ENCODE measurements at regions not wholly inside any gene's neighbourhood (a gene's known extent, or its start where the extent isn't known, plus 50 kb on each side); places are given as distances from the start of the nearest gene placed in this dataset.
"Not testable (repeated sequence)": the region's sequence is repeated elsewhere in the genome, so short reads cannot be mapped to it uniquely, and the experiment has no call there.

DNA sequence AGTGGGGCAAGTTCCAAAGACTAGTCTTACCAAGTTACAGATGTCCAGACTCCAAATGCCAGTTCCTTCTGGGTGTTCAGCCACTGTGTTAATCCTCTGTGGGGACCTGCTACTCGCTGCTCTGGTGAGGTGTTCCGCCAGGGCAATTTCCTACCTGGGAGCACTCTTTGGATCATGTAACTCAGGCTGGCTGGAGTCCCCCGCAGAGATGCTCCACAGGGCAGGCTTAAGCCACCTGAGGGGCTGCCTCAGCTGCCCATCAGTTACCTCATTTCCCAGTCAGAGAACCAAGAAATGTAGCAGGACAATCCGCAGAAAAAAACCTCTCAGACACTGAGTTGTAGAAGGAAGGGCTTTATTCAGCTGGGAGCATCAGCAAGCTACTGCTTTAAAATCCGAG is 133.8 kb downstream of the ZNF737 start:
- H3K4me3 ChIP-seq, result no peak overlapping the region
- H3K27ac ChIP-seq, result no peak overlapping the region
- no peak for ATAC-seq (replicated peaks in 6 of 8)
- in situ Hi-C loops (cut with MboI; ENCODE audit: low pct_unique_long_range_greater_than_20kb in 2 of 9, low sequenced_read_pairs in 9 of 9, unreplicated experiment in 9 of 9), result no loop called here
- H3K4me1 ChIP-seq (replicated peaks in 1 of 2), result no peaks in the 10 kb centered on the region
- WGBS, 10 experiments, result 0 to 100% (median 75%) methylated on average over 1 to 2 of the region's 5 CpGs; no CpG with 5 or more reads in 4 of the 10 experiments

DNA sequence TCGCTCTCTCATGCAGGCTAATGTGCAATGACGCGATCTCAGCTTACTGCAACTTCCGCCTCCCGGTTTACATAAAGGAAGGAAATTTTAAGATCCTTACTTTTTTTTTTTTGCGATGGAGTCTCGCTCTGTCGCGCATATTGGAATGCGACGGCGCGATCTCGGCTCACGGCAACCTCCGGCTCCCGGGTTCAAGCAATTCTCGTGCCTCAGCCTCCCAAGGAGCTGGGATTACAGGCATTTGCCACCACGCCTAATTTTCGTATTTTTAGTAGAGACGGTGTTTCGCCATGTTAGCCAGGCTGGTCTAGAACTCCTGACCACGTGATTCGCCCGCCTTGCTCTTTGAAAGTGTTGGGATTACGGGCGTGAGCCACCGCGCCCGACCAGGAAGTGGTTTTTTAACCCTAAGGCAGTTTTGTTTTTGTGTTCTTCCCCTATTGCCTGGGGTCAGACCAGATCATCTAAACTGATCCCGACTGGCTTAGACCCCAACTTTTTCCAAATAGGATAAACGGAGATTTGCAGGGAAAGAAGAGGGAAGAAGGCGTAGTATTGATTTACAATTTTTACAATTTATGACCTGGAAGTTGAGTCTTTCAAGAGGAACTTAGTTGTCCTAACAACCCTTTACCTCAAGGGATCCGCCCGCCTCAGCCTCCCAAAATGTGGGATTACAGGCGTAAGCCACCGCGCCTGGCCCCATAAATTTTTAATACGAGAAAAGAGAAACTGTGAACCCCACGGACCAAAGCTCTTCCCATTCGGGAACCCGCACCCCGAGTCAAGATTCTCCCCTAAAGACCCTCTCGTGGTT is 142.0 kb downstream of the ZNF737 start:
- no peaks in the 10 kb centered on the region for H3K4me1 ChIP-seq (replicated peaks in 1 of 2)
- peak in 3 of 8 experiments; percentile 50 to 55 (median 51) for ATAC-seq (replicated peaks in 6 of 8)
- peak overlapping the region; percentile 79 to 87 for H3K27ac ChIP-seq
- H3K4me3 ChIP-seq, result peak overlapping the region in 4 of 5 donors; percentile 50 to 90 (median 78)
- 0 to 37% (median 23%) methylated on average over 3 to 26 of the region's 44 CpGs; no CpG with 5 or more reads in 2 of the 10 experiments for WGBS, 10 experiments
- in situ Hi-C loops (cut with MboI; ENCODE audit: low pct_unique_long_range_greater_than_20kb in 2 of 9, low sequenced_read_pairs in 9 of 9, unreplicated experiment in 9 of 9), result loop anchor here in 1 of 9 experiments (25.0 kb wide), 1 partner anchor 114 kb away; no protein-coding TSS in a partner anchor

DNA sequence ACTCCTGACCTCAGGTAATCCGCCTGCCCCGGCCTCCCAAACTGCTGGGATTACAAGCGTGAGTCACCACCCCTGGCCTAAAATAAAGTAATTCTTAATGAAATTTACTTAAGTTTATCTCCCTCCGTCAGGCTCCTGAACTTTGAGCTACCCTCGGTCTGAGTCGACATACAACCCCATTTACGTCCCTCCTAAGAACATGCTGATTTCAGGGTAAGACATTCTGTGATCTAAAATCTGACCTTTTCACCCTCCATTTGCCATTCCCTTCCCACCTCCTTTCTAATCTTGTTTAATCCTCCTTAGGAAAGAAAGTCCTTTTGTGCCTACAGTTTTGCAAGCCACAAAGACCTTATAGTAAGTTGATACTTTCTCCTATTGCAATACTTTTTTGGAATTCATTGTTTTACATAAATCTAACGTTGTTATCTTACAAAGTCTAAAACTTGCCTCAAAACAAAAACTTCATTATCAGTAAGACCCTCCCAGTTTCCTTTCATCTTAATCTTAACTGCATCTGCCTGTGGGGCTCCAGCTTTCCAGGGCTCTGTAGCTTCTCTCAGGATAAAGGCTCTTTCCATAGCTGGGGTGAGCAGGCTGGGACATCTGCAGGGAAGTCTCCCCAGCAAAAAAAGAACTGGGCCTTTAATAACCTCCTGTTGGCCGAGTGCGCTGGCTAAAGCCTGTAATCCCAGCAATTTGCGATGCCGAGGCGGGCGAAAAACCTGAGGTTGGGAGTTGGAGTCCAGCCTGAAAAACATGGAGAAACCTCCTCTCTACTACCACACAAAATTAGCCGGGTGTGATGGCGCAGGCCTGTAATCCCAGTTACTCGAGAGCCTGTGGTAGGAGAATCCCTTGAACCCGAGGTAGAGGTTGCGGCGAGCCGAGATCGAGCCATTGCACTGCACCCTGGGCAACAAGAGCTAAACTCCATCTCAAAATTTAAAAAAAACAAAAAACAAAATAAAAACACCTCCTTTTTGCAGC is 143.1 kb downstream of the ZNF737 start:
- no peak for ATAC-seq (replicated peaks in 6 of 8)
- no peaks in the 10 kb centered on the region for H3K4me1 ChIP-seq (replicated peaks in 1 of 2)
- in situ Hi-C loops (cut with MboI; ENCODE audit: low pct_unique_long_range_greater_than_20kb in 2 of 9, low sequenced_read_pairs in 9 of 9, unreplicated experiment in 9 of 9), result loop anchor here in 1 of 9 experiments (25.0 kb wide), 1 partner anchor 115 kb away; no protein-coding TSS in a partner anchor
- WGBS, 10 experiments, result 71 to 100% (median 87%) methylated on average over 1 to 15 of the region's 22 CpGs; no CpG with 5 or more reads in 2 of the 10 experiments
- peak overlapping the region in 3 of 5 donors; percentile 67 to 90 (median 89) for H3K4me3 ChIP-seq
- no peak overlapping the region for H3K27ac ChIP-seq

DNA sequence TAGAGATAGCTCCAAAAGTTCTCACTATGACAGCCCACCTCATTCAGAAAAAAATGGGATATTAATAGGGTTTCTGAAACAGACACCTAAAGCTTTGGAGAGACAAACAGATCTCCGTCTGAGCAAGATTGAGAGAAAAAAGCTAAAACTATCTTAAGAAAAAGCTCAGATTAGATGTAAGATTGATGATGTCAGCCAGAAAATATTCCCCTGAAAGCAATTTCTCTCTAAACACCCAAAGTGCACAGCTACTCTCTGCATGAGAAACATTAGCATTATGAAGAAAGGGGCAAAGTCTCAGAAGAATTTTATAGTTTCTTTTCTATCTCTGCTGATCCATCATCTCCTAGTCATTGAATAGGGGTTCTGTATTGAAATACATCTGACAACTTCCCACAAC is 148.9 kb downstream of the ZNF737 start:
- 11 to 100% (median 95%) methylated on average over 1 of the region's 1 CpG; no CpG with 5 or more reads in 4 of the 10 experiments for WGBS, 10 experiments
- no peak overlapping the region for H3K27ac ChIP-seq
- in situ Hi-C loops (cut with MboI; ENCODE audit: low pct_unique_long_range_greater_than_20kb in 2 of 9, low sequenced_read_pairs in 9 of 9, unreplicated experiment in 9 of 9), result loop anchor here in 1 of 9 experiments (25.0 kb wide), 1 partner anchor 121 kb away; no protein-coding TSS in a partner anchor
- no peak overlapping the region for H3K4me3 ChIP-seq
- no peaks in the 10 kb centered on the region for H3K4me1 ChIP-seq (replicated peaks in 1 of 2)
- peak in 1 of 8 experiments; percentile 50 for ATAC-seq (replicated peaks in 6 of 8)

DNA sequence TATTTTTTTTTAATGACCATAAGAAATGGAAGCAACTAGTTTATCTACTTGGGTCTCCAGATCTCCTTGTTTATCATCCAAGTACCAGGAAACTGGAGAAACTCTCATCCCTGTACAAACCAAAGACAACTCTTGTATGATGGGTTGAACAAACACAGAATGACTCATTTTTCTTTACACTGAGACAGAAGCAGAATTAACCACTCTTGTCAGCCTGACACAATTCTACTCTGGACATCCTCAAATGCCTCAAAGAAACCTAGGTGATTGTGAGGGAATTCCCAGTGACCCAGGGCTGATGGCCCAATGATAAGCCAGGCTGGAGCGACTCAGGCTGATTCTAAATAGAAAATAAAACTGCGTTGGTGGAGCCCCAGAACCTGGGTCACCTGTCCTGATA is 151.5 kb downstream of the ZNF737 start:
- in situ Hi-C loops (cut with MboI; ENCODE audit: low pct_unique_long_range_greater_than_20kb in 2 of 9, low sequenced_read_pairs in 9 of 9, unreplicated experiment in 9 of 9), result loop anchor here in 1 of 9 experiments (25.0 kb wide), 1 partner anchor 123 kb away; no protein-coding TSS in a partner anchor
- peak in 2 of 8 experiments; percentile 28 to 86 for ATAC-seq (replicated peaks in 6 of 8)
- H3K4me1 ChIP-seq (replicated peaks in 1 of 2), result no peaks in the 10 kb centered on the region
- no peak overlapping the region for H3K27ac ChIP-seq
- 80 to 100% (median 88%) methylated on average over 1 to 2 of the region's 2 CpGs; no CpG with 5 or more reads in 6 of the 10 experiments for WGBS, 10 experiments
- no peak overlapping the region for H3K4me3 ChIP-seq

DNA sequence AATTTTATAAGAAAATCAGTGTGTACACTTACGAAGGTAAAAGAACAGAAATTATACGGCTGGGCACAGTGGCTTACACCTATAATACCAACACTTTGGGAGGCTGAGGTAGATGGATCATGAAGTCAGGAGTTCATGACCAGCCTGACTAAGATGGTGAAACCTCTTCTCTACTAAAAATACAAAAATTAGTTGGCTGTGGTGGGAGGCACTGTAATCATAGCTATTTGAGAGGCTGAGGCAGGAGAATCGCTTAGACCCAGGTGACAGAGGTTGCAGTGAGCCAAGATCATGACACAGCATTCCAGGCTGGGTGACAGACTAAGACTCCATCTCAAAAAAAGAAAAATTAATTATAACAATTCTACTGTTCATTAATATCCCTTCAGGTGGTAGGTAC is 151.9 kb downstream of the ZNF737 start:
- Histone ChIP-seq H3K27ac (no peak overlapping the region), H3K4me3 (no peak overlapping the region), H3K4me1 (replicated peaks in 1 of 2) (no peaks in the 10 kb centered on the region)
- peak in 1 of 8 experiments; percentile 16 for ATAC-seq (replicated peaks in 6 of 8)
- in situ Hi-C loops (cut with MboI; ENCODE audit: low pct_unique_long_range_greater_than_20kb in 2 of 9, low sequenced_read_pairs in 9 of 9, unreplicated experiment in 9 of 9), result loop anchor here in 1 of 9 experiments (25.0 kb wide), 1 partner anchor 124 kb away; no protein-coding TSS in a partner anchor
- WGBS, 10 experiments, result 50 to 100% (median 94%) methylated on average over 1 to 3 of the region's 3 CpGs; no CpG with 5 or more reads in 4 of the 10 experiments

DNA sequence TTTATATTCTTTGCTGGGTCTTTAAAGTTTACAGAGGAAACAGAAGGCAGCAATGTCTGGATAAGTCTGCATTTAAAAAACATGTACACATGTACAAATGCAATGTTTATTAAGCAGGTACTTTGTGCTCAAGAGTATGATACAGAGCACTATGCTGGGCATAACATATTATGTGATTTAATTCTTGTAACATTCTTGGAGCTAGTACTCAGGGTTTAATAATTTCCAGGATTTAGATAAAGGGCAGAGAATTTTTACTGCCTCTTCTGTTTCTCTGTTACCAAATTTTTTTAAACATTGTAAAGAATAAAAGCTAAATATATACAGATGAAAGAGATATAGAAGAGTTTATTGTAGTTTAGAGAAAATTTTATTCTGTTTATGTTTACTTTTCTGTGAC is 152.7 kb downstream of the ZNF737 start:
- ATAC-seq (replicated peaks in 6 of 8), result no peak
- H3K4me1 ChIP-seq (replicated peaks in 1 of 2), result no peaks in the 10 kb centered on the region
- no peak overlapping the region for H3K27ac ChIP-seq
- in situ Hi-C loops (cut with MboI; ENCODE audit: low pct_unique_long_range_greater_than_20kb in 2 of 9, low sequenced_read_pairs in 9 of 9, unreplicated experiment in 9 of 9), result loop anchor here in 1 of 9 experiments (25.0 kb wide), 1 partner anchor 124 kb away; no protein-coding TSS in a partner anchor
- no peak overlapping the region for H3K4me3 ChIP-seq

DNA sequence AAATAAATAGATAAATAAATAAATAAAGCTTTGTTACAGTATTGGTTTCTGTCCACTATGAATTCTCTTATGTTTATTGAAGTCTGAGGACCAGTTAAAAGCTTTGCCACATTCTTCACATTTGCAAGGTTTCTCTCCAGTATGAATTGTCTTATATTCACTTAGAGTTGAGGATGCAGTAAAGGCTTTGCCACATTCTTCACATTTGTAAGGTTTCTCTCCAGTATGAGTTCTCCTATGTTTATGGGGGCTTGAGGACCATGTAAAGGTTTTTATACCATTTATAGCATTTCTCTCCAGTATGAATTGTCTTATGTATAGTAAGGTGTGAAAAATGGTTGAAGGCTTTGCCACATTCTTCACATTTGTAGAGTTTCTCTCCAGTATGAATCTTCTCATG is 168.3 kb downstream of the ZNF737 start:
- no peaks in the 10 kb centered on the region for H3K4me1 ChIP-seq (replicated peaks in 1 of 2)
- in situ Hi-C loops (cut with MboI; ENCODE audit: low pct_unique_long_range_greater_than_20kb in 2 of 9, low sequenced_read_pairs in 9 of 9, unreplicated experiment in 9 of 9), result no loop called here
- no peak for ATAC-seq (replicated peaks in 6 of 8)
- H3K27ac ChIP-seq, result no peak overlapping the region
- no peak overlapping the region for H3K4me3 ChIP-seq

DNA sequence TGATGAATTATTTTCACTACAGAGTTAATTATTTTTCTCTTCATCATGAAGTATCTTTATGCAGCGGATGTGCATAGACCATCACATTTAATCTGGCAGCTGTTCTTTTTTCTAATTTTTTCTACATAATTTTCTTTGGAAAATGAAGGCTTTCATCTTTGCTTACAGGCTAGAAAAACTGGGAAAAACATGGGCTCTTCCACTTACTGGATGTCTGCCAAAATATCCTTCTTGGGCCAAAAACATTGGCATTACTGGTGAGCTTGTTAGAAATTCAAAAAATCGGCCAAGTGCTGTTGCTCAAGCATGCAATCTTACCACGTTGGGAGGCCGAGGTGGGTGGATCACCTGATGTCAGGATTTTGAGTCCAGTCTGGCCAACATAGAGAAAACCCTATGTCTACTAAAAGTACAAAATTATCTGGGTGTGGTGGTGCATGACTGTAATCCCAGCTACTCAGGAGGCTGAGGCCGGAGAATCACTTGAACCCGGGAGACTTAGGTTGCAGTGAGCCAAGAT is 176.8 kb downstream of the ZNF737 start:
- in situ Hi-C loops (cut with MboI; ENCODE audit: low pct_unique_long_range_greater_than_20kb in 2 of 9, low sequenced_read_pairs in 9 of 9, unreplicated experiment in 9 of 9), result no loop called here
- Histone ChIP-seq H3K4me3 (no peak overlapping the region), H3K4me1 (replicated peaks in 1 of 2) (no peaks in the 10 kb centered on the region), H3K27ac (no peak overlapping the region)
- WGBS, 10 experiments, result 5 to 100% (median 76%) methylated on average over 1 to 6 of the region's 6 CpGs
- ATAC-seq (replicated peaks in 6 of 8), result no peak

DNA sequence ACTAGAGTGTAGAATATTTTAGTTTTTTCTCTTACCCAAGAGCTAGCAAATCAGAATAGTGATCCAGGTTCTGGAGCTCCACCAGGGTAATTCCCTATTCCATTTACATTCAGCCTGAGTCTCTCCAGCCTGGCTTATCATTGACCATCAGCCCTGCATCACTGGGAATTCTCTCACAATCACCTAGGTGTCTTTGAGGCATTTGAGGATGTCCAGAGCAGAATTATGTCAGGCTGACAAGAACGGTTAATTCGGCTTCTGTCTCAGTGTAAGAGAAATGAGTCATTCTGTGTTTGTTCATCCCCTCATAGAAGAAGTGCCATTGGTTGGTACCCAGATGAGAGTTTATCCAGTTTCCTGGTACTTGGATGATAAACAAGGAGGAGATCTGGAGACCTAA is 180.5 kb downstream of the ZNF737 start:
- H3K4me3 ChIP-seq, result no peak overlapping the region
- no peak for ATAC-seq (replicated peaks in 6 of 8)
- in situ Hi-C loops (cut with MboI; ENCODE audit: low pct_unique_long_range_greater_than_20kb in 2 of 9, low sequenced_read_pairs in 9 of 9, unreplicated experiment in 9 of 9), result no loop called here
- H3K4me1 ChIP-seq (replicated peaks in 1 of 2), result no peaks in the 10 kb centered on the region
- 41 to 100% (median 67%) methylated on average over 2 of the region's 2 CpGs; no CpG with 5 or more reads in 5 of the 10 experiments for WGBS, 10 experiments
- H3K27ac ChIP-seq, result no peak overlapping the region

DNA sequence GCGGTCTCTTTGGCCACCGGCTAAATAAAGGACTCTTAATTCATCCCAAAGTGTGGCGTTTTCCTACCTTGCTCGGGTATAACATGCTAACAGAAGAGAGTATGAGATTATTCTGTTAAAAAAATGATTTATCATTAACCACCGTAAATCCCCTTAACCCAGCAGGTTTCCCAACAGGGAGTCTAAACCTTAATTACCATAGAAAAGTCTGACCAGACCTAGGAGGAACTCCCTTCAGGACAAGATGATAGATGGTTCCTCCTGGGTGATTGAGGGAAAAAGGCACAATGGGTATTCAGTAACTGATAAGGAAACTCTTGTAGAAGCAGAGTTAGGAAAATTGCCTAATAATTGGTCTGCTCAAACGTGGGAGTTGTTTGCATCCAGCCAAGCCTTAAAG is 193.7 kb downstream of the ZNF737 start:
- H3K4me1 ChIP-seq (replicated peaks in 1 of 2), result peaks cover 0 to 9% of the 10 kb centered on the region in 2 donors
- no peak for ATAC-seq (replicated peaks in 6 of 8)
- no peak overlapping the region for H3K4me3 ChIP-seq
- 0 to 50% (median 7%) methylated on average over 1 to 6 of the region's 6 CpGs; no CpG with 5 or more reads in 1 of the 10 experiments for WGBS, 10 experiments
- no peak overlapping the region for H3K27ac ChIP-seq
- in situ Hi-C loops (cut with MboI; ENCODE audit: low pct_unique_long_range_greater_than_20kb in 2 of 9, low sequenced_read_pairs in 9 of 9, unreplicated experiment in 9 of 9), result no loop called here

DNA sequence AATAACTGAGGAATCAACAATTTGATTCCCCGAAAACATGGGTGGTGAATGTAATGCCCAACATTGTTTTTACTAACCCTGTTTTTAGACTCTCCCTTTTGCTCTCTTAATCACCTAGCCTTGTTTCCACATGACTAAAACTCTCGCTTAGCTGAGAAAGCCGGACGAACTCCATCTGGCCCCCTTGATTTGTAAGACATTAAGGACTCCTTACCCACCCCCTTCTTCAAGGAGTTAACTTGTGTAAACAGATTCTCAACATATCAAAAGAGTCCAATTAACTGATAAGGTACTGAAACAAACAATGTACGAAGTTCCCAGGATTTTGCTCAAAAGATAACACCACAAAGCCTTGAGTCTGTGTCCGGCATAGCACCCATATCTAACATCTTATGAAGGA is 194.3 kb downstream of the ZNF737 start:
- H3K4me3 ChIP-seq; in situ Hi-C loops (cut with MboI; ENCODE audit: low pct_unique_long_range_greater_than_20kb in 2 of 9, low sequenced_read_pairs in 9 of 9, unreplicated experiment in 9 of 9); ATAC-seq (replicated peaks in 6 of 8); H3K27ac ChIP-seq; H3K4me1 ChIP-seq (replicated peaks in 1 of 2): not testable (repeated sequence)
- 0 to 60% (median 30%) methylated on average over 1 to 4 of the region's 6 CpGs; no CpG with 5 or more reads in 4 of the 10 experiments for WGBS, 10 experiments
